ENCODE measurements at regions not wholly inside any gene's neighbourhood (a gene's known extent, or its start where the extent isn't known, plus 50 kb on each side); places are given as distances from the start of the nearest gene placed in this dataset.

- no peaks in the 10 kb centered on the region for H3K36me3 ChIP-seq (ENCODE audit: low read length)
- no peak overlapping the region for H2AFZ ChIP-seq (ENCODE audit: low read depth, low read length, severe bottlenecking)
- H3K9me2 ChIP-seq (replicated peaks; ENCODE audit: insufficient read depth, low read length): no peaks in the 10 kb centered on the region
- H3K9me3 ChIP-seq (ENCODE audit: insufficient read depth, low read length): no peaks in the 10 kb centered on the region
- no peaks in the 10 kb centered on the region for H4K20me1 ChIP-seq (ENCODE audit: low read depth, low read length)
- no peak overlapping the region for H3K4me3 ChIP-seq (ENCODE audit: insufficient read depth, low read length, poor library complexity, severe bottlenecking)
- H3K27me3 ChIP-seq (ENCODE audit: low read length): no peaks in the 10 kb centered on the region
- TF ChIP-seq EZH2phosphoT487 (conservative IDR thresholded peaks at IDR 0.05; ENCODE audit: low read length): no peak
- no peak for TF ChIP-seq CTCF (IDR thresholded peaks at IDR 0.05; ENCODE audit: insufficient read depth, low read length, poor library complexity, severe bottlenecking)
- no peak overlapping the region for H3K27ac ChIP-seq (ENCODE audit: low read depth, low read length)
- H3K79me2 ChIP-seq (ENCODE audit: insufficient read depth, low read length): no peaks in the 10 kb centered on the region
- no peak overlapping the region for H3K4me2 ChIP-seq (ENCODE audit: low read depth, low read length, poor library complexity, severe bottlenecking)
- H3K9ac ChIP-seq (ENCODE audit: low read length): no peak overlapping the region
- H3F3A ChIP-seq (ENCODE audit: insufficient read depth): no peaks in the 10 kb centered on the region
These were observed 181.4 kb downstream of the DKK2 start for GRCh38 chr4:106854569-106855351.

GRCh38 chr4:106852426-106852825, 183.7 kb downstream of the DKK2 start:
- Histone ChIP-seq H3K9me2 (replicated peaks; ENCODE audit: insufficient read depth, low read length) (no peaks in the 10 kb centered on the region), H3K27ac (ENCODE audit: low read depth, low read length) (no peak overlapping the region), H3K4me3 (ENCODE audit: insufficient read depth, low read length, poor library complexity, severe bottlenecking) (no peak overlapping the region), H3K4me2 (ENCODE audit: low read depth, low read length, poor library complexity, severe bottlenecking) (no peak overlapping the region), H3K9me3 (ENCODE audit: insufficient read depth, low read length) (no peaks in the 10 kb centered on the region), H3F3A (ENCODE audit: insufficient read depth) (no peaks in the 10 kb centered on the region), H4K20me1 (ENCODE audit: low read depth, low read length) (no peaks in the 10 kb centered on the region), H3K27me3 (ENCODE audit: low read length) (no peaks in the 10 kb centered on the region), H2AFZ (ENCODE audit: low read depth, low read length, severe bottlenecking) (no peak overlapping the region), H3K9ac (ENCODE audit: low read length) (no peak overlapping the region), H3K36me3 (ENCODE audit: low read length) (no peaks in the 10 kb centered on the region), H3K79me2 (ENCODE audit: insufficient read depth, low read length) (no peaks in the 10 kb centered on the region)
- TF ChIP-seq EZH2phosphoT487 (conservative IDR thresholded peaks at IDR 0.05; ENCODE audit: low read length) (no peak), CTCF (IDR thresholded peaks at IDR 0.05; ENCODE audit: insufficient read depth, low read length, poor library complexity, severe bottlenecking) (no peak)

GRCh38 chr4:106851726-106852125, 184.4 kb downstream of the DKK2 start:
- Histone ChIP-seq H3K79me2 (ENCODE audit: insufficient read depth, low read length) (no peaks in the 10 kb centered on the region), H3K4me3 (ENCODE audit: insufficient read depth, low read length, poor library complexity, severe bottlenecking) (no peak overlapping the region), H3K27me3 (ENCODE audit: low read length) (no peaks in the 10 kb centered on the region), H3K9me2 (replicated peaks; ENCODE audit: insufficient read depth, low read length) (no peaks in the 10 kb centered on the region), H3K36me3 (ENCODE audit: low read length) (no peaks in the 10 kb centered on the region), H3K9me3 (ENCODE audit: insufficient read depth, low read length) (no peaks in the 10 kb centered on the region), H3K9ac (ENCODE audit: low read length) (no peak overlapping the region), H3F3A (ENCODE audit: insufficient read depth) (no peaks in the 10 kb centered on the region), H4K20me1 (ENCODE audit: low read depth, low read length) (no peaks in the 10 kb centered on the region), H3K4me2 (ENCODE audit: low read depth, low read length, poor library complexity, severe bottlenecking) (no peak overlapping the region), H2AFZ (ENCODE audit: low read depth, low read length, severe bottlenecking) (no peak overlapping the region), H3K27ac (ENCODE audit: low read depth, low read length) (no peak overlapping the region)
- TF ChIP-seq CTCF (IDR thresholded peaks at IDR 0.05; ENCODE audit: insufficient read depth, low read length, poor library complexity, severe bottlenecking): no peak
- TF ChIP-seq EZH2phosphoT487 (conservative IDR thresholded peaks at IDR 0.05; ENCODE audit: low read length): no peak

Data from SU-DHL-6 (cell line).